Esophagus muscularis mucosa (tissue), 4 donors: ENCODE measurements at regions not wholly inside any gene's neighbourhood (a gene's known extent, or its start where the extent isn't known, plus 50 kb on each side); places are given as distances from the start of the nearest gene placed in this dataset.

Experiments
- DNase-seq: peaks from one replicate; pipeline ENCODE4 v3.0.0-alpha.2; 2017; ENCODE audit errors: extremely low spot score
- H3K27ac ChIP-seq, 4 donors: fragments of 200-600 bp; sonication (generic); replicated peaks in 1 of 4; 1 replicate in 3 of 4; 2 replicates in 1 of 4; pipeline ENCODE4 v1.5.1; 2016 to 2019; ENCODE audit warnings: mild to moderate bottlenecking in 1 of 4
- H3K27me3 ChIP-seq, 4 donors: fragments of 200-600 bp; sonication (generic); one replicate each; pipeline versions ENCODE4 v1.5.1 to v1.6.0; 2016 to 2019
- H3K36me3 ChIP-seq, 4 donors: fragments of 200-600 bp; sonication (generic); one replicate each; pipeline ENCODE4 v1.5.1; 2016 to 2019
- H3K4me1 ChIP-seq, 4 donors: fragments of 200-600 bp; sonication (generic); one replicate each; pipeline ENCODE4 v1.5.1; 2016 to 2019
- H3K4me3 ChIP-seq, 4 donors: fragments of 200-600 bp; sonication (generic); 1 replicate in 2 of 4; 2 replicates in 2 of 4; pipeline ENCODE4 v1.5.1; 2016 to 2019; ENCODE audit warnings: mild to moderate bottlenecking in 4 of 4, moderate library complexity in 1 of 4
- H3K9me3 ChIP-seq, 4 donors: fragments of 200-600 bp; sonication (generic); 1 replicate in 3 of 4; 2 replicates in 1 of 4; pipeline ENCODE4 v1.5.1; 2016 to 2019
- EP300 ChIP-seq: sonication (generic); formaldehyde crosslinking; IDR thresholded peaks from one replicate; pipeline ENCODE4 v1.6.1; 2017; ENCODE audit warnings: antibody characterized with exemption
- POLR2A ChIP-seq: fragments of 450-650 bp; IDR thresholded peaks from one replicate; pipeline ENCODE4 v1.6.1; 2017; ENCODE audit warnings: antibody characterized with exemption, moderate library complexity, mild to moderate bottlenecking, low read depth
- POLR2AphosphoS5 ChIP-seq, 2 donors: sonication (generic); formaldehyde crosslinking; IDR thresholded peaks; one replicate each; pipeline ENCODE4 v1.6.1; 2017; ENCODE audit warnings: antibody characterized with exemption in 2 of 2
- WGBS: methylation state at CpG from one replicate; pipeline ENCODE4 v1.1.5; 2018; 5-methylcytosine and 5-hydroxymethylcytosine counted together
- intact Hi-C: fragments of 100-400 bp; cut with DNase I; formaldehyde crosslinking; loops from one replicate; pipeline ENCODE4 v1.15.1; 2023
- TF ChIP-seq, protein P1 (sequence below), 3 experiments: fragments of 200-600 bp in 2 of 3; fragments of 450-650 bp in 1 of 3; sonication (generic) in 2 of 3; IDR thresholded peaks; one replicate each; pipeline ENCODE4 v1.5.1; 2017 to 2019; ENCODE audit warnings: antibody characterized with exemption in 3 of 3, mild to moderate bottlenecking in 2 of 3, moderate library complexity in 1 of 3

DNA sequence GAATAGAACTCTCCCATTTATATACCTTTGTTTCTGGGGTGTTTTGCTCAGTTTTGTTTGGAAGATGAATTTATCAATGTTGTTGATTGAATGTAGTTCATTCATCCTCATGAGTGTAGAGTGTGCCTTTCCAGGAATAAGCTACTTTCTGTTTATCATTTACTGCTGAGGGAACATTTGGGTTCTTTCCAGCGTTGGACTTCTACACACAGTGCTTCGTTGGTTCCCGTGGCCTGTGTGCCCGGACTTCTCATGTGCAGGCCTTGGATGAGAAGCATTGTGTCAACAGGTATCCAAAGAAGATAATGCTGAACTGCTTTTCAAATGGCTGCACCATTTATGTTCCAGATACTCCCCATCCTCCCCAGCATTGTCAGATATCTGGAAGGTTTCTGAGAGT lies 107.6 kb upstream of the TNS3 start:
- Histone ChIP-seq H3K27ac (no peak overlapping the region), H3K36me3 (no peaks in the 10 kb centered on the region), H3K27me3 (no peaks in the 10 kb centered on the region), H3K4me3 (no peak overlapping the region), H3K9me3 (no peaks in the 10 kb centered on the region), H3K4me1 (peaks cover 8 to 26% (median 21%) of the 10 kb centered on the region in 4 donors)
- WGBS: 91% methylated on average over 4 of the region's 4 CpGs
- intact Hi-C loops: no loop called here
- no peak for DNase-seq
- TF ChIP-seq, protein P1, sequence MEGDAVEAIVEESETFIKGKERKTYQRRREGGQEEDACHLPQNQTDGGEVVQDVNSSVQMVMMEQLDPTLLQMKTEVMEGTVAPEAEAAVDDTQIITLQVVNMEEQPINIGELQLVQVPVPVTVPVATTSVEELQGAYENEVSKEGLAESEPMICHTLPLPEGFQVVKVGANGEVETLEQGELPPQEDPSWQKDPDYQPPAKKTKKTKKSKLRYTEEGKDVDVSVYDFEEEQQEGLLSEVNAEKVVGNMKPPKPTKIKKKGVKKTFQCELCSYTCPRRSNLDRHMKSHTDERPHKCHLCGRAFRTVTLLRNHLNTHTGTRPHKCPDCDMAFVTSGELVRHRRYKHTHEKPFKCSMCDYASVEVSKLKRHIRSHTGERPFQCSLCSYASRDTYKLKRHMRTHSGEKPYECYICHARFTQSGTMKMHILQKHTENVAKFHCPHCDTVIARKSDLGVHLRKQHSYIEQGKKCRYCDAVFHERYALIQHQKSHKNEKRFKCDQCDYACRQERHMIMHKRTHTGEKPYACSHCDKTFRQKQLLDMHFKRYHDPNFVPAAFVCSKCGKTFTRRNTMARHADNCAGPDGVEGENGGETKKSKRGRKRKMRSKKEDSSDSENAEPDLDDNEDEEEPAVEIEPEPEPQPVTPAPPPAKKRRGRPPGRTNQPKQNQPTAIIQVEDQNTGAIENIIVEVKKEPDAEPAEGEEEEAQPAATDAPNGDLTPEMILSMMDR (IDR thresholded peaks at IDR 0.05): no peak
- TF ChIP-seq POLR2AphosphoS5 (IDR thresholded peaks at IDR 0.05): no peak
- no peak for TF ChIP-seq POLR2A
- no peak for TF ChIP-seq EP300

DNA sequence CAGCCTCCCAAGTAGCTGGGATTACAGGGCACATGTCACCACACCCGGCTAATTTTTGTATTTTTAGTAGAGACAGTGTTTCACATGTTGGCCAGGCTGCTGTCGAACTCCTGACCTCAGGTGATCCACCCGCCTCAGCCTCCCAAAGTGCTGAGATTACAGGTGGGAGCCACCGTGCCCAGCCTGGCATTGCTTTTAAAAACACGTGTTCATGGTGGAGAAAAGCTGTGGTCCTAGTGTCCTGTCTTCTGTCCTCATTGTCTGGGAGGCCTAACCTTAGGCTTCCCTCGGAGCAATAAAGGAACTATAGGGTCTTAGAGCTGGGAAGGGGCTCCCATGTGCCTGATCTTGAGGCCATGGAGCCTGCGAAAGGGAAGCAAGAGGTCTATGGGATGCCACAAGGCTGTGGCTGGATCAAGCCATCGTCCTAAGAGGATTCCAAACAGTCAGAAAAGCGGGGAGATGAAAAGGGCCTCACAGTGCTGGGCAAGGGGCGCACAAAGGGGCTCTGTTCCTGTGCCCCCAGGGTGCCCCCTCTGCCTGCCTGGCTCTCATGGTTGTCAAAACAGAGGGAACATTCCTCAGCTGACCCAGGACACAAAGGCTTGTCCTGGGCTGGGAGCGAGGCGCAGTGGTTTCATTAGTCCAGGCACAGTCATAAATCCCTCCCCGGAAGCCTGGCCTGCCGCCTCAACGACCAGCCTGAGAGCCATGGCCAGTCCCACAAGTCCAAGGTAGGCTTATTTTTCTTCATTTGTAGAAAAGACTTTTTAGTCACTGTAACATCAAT lies 106.6 kb upstream of the TNS3 start:
- peak overlapping the region in 1 of 4 donors; percentile 55 for H3K27ac ChIP-seq
- TF ChIP-seq EP300 (no peak), POLR2A (no peak), POLR2AphosphoS5 (IDR thresholded peaks at IDR 0.05) (no peak)
- TF ChIP-seq, protein P1 (IDR thresholded peaks at IDR 0.05): no peak
- no peaks in the 10 kb centered on the region for H3K36me3 ChIP-seq
- H3K4me1 ChIP-seq: peaks cover 8 to 26% (median 21%) of the 10 kb centered on the region in 4 donors
- 88% methylated on average over 12 of the region's 15 CpGs for WGBS
- intact Hi-C loops: no loop called here
- H3K9me3 ChIP-seq: no peaks in the 10 kb centered on the region
- H3K27me3 ChIP-seq: no peaks in the 10 kb centered on the region
- no peak for DNase-seq
- H3K4me3 ChIP-seq: no peak overlapping the region

DNA sequence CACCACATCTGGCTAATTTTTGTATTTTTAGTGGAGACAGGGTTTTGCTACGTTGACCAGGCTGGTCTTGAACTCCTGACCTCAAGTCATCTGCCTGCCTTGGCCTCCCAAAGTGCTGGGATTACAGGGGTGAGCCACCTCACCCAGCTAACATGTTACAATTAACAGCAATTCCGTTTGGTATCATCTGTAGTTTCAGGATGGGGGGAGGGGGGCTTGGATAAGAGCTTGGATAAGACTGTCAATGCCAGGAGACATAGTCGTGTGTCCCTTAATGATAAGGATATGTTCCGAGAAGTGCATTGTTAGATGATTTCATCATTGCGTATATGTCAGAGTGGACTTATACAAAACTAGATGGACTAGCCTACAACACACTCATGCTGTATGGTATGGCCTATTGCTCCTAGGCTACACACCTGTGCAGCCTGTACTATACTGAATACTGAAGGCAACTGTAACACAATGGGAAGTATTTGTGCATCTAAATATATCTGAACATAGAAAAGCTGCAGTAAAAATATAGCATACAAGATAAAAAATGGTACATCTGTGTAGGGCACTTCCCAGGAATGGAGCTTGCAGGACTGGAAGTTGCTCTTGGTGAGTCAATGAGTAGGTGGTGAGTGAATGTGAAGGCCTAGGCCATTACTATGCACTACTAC lies 103.9 kb upstream of the TNS3 start:
- DNase-seq: no peak
- H3K4me1 ChIP-seq: peaks cover 3 to 5% (median 4%) of the 10 kb centered on the region in 4 donors
- H3K4me3 ChIP-seq: no peak overlapping the region
- intact Hi-C loops: no loop called here
- no peaks in the 10 kb centered on the region for H3K36me3 ChIP-seq
- H3K27ac ChIP-seq: no peak overlapping the region
- no peaks in the 10 kb centered on the region for H3K27me3 ChIP-seq
- H3K9me3 ChIP-seq: no peaks in the 10 kb centered on the region
- WGBS: 92% methylated on average over 5 of the region's 5 CpGs
- no peak for TF ChIP-seq POLR2AphosphoS5 (IDR thresholded peaks at IDR 0.05)

DNA sequence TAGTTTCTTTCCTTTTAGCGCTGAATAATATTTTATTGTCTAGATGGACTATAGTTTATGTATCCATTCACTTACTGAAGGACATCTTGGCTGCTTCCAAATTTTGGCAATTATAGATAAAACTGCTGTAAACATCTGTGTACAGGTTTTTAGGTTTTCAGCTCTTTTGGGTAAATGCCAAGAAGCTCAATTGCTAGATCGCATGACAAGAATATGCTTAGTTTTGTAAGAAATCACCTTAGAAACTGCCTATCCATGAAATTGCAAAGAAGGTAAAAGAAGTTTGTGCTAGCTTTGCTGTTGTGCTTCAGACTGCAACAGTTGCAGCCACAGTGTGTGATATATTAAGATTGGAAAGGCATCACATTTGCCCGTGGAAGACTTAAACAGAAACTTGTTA lies 103.2 kb upstream of the TNS3 start:
- WGBS: 90% methylated on average over 3 of the region's 3 CpGs

DNA sequence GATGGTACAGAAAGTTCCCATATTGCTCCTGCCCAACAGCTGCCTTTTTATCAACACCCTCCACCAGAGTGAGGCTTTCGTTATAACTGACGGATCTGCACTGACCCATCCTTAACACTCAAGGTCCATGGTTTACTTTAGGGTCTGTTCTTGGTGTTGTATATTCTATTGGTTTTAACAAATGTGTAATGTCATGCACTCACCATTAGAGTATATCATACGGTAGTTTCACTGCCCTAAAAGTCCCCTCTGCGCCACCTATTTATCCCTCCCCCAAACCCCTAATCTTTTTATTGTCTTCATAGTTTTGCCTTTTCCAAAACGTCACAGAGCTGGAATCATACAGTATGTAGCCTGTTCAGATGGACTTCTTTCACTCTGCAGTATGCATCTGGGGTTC lies 102.8 kb upstream of the TNS3 start:
- Histone ChIP-seq H3K4me3 (no peak overlapping the region), H3K36me3 (no peaks in the 10 kb centered on the region), H3K9me3 (no peaks in the 10 kb centered on the region), H3K27ac (no peak overlapping the region), H3K4me1 (no peaks in the 10 kb centered on the region), H3K27me3 (no peaks in the 10 kb centered on the region)
- no peak for DNase-seq
- TF ChIP-seq POLR2AphosphoS5 (IDR thresholded peaks at IDR 0.05) (no peak), EP300 (no peak), POLR2A (no peak)
- TF ChIP-seq, protein P1 (IDR thresholded peaks at IDR 0.05): no peak
- intact Hi-C loops: no loop called here
- WGBS: 83% methylated on average over 5 of the region's 5 CpGs

More for the DNA sequence above, 103.2 kb upstream of the TNS3 start:
- H3K4me3 ChIP-seq: no peak overlapping the region
- H3K36me3 ChIP-seq: no peaks in the 10 kb centered on the region
- no peak overlapping the region for H3K27ac ChIP-seq
- no peak for DNase-seq
- intact Hi-C loops: no loop called here
- no peaks in the 10 kb centered on the region for H3K9me3 ChIP-seq
- TF ChIP-seq EP300: no peak
- TF ChIP-seq POLR2A: no peak
- TF ChIP-seq, protein P1 (IDR thresholded peaks at IDR 0.05): no peak
- TF ChIP-seq POLR2AphosphoS5 (IDR thresholded peaks at IDR 0.05): no peak
- no peaks in the 10 kb centered on the region for H3K27me3 ChIP-seq
- no peaks in the 10 kb centered on the region for H3K4me1 ChIP-seq
